HL-60/S4 (cell line): ENCODE measurements at regions not wholly inside any gene's neighbourhood (a gene's known extent, or its start where the extent isn't known, plus 50 kb on each side); places are given as distances from the start of the nearest gene placed in this dataset.

Source experiments
- in situ Hi-C: fragments of 300-500 bp; cut with MboI; formaldehyde crosslinking; loops from 2 replicates; pipeline ENCODE4 v1.14.3; 2022; ENCODE audit warnings: low sequenced_read_pairs

- in situ Hi-C loops = loop anchor here (10.0 kb wide), 1 partner anchor 600 kb away; no protein-coding TSS in a partner anchor
These were observed 122.7 kb upstream of the NABP1 start for GRCh38 chr2:191555092-191555742.

DNA sequence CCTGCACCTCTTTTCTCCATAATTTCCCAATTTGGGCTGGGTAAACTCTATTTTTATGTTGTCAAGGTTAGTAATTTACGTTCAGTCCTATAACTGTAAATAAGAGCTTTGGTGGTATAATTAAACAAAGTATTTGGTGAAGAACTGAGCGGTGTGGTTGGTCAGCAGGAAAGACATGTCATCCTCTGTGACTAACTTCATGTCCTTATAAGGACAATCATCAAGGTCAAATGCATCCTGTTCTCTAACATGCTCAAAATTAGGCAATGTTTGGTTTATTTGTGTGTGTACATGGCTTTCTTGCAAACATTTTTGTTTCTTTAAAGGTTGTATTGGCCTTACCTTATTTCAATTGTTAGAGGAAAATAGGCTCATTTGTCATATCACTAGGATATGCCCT is 121.5 kb upstream of the NABP1 start:
- in situ Hi-C loops = loop anchor here (10.0 kb wide), 1 partner anchor 598 kb away; no protein-coding TSS in a partner anchor

DNA sequence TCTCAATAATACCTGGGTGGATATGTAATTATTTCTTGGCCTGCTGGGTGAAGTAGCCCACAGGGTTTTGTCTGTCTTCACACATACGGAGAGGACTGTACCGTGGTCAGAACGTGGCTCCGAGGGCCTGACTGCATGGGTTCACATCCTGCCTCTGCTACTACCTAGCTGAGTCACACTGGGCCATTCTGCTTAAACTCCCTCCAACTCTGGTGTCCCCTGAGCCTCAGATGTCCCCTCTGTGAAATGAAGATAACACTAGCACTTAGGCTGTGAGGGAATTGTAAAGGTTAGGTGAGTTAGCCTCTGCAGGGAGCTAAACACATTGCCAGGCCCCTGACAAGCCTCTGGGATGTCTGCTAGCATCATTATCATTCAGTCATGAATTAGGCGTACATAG is 120.1 kb upstream of the NABP1 start:
- in situ Hi-C loops = loop anchor here (10.0 kb wide), 1 partner anchor 597 kb away; no protein-coding TSS in a partner anchor

- in situ Hi-C loops = loop anchor here (10.0 kb wide), 1 partner anchor 595 kb away; no protein-coding TSS in a partner anchor
These were observed 118.4 kb upstream of the NABP1 start for GRCh38 chr2:191559569-191559968.

- in situ Hi-C loops = no loop called here
These were observed 117.4 kb upstream of the NABP1 start for GRCh38 chr2:191560411-191560980.

- in situ Hi-C loops = loop anchor here (5.0 kb wide), 1 partner anchor 127 kb away; no protein-coding TSS in a partner anchor
These were observed 112.8 kb upstream of the NABP1 start for GRCh38 chr2:191565120-191565519.

DNA sequence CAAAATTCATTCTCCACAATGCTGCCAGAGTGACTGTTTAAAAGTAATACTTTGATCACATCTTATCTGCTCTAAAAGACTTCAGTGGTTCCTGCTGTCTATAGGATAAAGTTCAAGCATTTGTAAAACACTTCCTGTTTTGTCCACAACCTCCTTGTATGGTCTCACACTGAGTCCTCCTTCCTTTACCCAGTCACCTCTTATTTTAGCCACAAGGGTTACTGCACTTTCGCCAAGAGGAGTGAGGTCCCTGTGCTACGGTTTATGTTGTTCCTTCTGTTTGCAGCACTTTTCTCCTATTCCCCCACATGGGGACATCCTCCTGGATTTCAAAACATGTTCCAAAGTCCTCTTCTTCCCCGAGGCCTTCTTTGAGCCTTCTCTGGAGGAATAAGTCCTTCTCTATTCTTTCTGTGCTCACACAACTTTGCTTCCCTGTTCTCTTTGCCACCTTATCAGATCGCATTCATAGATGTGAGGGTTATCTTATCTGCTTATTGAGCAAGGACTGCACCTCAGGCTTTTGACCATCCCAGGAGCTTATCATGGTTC is 112.2 kb upstream of the NABP1 start:
- in situ Hi-C loops = loop anchor here (5.0 kb wide), 1 partner anchor 127 kb away; no protein-coding TSS in a partner anchor

DNA sequence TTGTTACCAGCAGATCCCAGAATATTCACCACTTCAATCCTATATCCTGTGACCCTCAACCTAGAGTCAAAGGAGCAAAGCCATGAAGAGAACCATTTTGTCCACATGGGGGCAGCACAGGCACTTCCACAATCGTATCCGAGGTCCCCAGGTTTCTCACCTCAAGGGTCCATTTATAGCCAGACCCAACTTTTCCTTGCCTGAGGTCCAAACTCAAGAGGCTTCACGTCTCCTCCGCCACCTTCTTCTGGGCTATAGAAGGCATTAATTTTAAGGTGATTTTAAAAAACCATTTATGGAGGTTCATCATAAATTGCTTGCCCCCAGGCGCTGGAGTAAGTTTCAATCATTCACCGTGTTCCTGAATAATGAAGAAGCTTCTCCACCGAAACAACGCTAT is 111.6 kb upstream of the NABP1 start:
- in situ Hi-C loops = loop anchor here (5.0 kb wide), 1 partner anchor 126 kb away; no protein-coding TSS in a partner anchor

GRCh38 chr2:191567206-191567605 is 110.7 kb upstream of the NABP1 start:
- in situ Hi-C loops = loop anchor here (5.0 kb wide), 1 partner anchor 125 kb away; no protein-coding TSS in a partner anchor

- in situ Hi-C loops = loop anchor here (5.0 kb wide), 1 partner anchor 123 kb away; no protein-coding TSS in a partner anchor
These were observed 108.9 kb upstream of the NABP1 start for GRCh38 chr2:191569025-191569424.

DNA sequence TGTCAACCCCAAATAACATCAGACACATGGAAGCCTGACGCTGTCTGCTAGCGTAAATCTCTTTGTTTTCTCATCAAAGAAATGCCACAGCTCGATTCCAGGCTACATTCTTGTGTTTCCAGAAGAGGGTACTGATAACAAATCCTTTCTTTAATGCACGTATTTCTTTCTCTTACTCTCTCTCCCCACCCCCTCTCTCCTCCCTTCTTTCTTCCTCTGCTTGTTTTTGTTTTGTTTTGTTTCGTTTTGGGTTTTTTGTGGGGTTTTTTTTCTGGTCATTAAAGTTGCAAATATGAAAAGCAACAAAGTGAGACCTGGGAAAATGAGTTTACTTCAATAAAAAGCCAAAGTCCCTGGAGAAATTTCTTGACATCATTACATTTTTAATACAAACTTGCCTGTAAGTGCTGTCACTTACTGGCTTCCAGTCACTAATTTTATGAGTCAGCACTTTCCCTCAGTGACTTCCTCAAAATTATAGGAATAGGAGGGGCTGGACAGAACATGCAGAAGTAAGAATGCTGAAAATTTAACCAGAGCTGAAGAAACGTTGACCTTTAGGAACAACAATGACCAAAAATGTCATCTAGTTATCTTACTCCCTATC is 106.7 kb upstream of the NABP1 start:
- in situ Hi-C loops = no loop called here

DNA sequence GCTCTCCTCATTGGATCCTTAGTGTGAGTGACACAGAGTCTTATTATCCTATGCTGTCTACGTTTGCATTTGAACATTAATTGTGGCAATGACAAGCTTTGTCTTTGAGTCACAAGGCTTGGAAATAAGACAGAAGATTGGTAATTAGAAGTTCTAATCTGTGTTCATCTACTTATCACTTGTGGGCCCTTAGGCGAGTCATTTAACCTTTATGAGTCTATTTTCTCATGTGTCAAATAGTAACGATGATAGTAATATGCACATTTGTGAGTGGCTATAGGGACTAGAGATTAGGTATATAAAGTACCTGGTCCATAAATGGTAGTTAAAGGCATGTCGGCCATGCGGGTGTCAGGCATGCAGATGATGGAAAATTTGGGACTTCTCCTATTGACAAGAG is 105.6 kb upstream of the NABP1 start:
- in situ Hi-C loops = no loop called here

- in situ Hi-C loops = no loop called here
These were observed 104.7 kb upstream of the NABP1 start for GRCh38 chr2:191573216-191573615.

- in situ Hi-C loops = no loop called here
These were observed 103.7 kb upstream of the NABP1 start for GRCh38 chr2:191574232-191574631.

DNA sequence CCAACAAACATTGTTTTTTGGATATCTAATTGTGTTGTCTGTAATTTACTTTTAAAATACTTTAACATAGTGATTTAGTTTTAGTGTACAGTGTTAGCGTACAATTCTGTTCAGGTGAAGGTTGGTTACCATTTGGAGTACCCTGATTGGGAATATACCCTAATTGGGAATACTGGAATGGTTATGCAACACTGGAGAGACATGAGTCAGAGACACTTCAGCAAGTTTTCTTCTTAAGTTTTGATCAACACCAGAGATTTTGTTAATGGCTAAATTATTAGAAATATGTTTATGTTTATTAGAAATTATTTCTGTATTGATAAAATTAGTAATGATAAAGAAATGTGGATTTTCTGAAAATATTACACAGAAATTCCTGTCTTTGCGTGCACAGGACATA is 100.3 kb upstream of the NABP1 start:
- in situ Hi-C loops = no loop called here

GRCh38 chr2:191578031-191578430 is 99.9 kb upstream of the NABP1 start:
- in situ Hi-C loops = no loop called here

- in situ Hi-C loops = no loop called here
These were observed 97.4 kb upstream of the NABP1 start for GRCh38 chr2:191580581-191580980.

DNA sequence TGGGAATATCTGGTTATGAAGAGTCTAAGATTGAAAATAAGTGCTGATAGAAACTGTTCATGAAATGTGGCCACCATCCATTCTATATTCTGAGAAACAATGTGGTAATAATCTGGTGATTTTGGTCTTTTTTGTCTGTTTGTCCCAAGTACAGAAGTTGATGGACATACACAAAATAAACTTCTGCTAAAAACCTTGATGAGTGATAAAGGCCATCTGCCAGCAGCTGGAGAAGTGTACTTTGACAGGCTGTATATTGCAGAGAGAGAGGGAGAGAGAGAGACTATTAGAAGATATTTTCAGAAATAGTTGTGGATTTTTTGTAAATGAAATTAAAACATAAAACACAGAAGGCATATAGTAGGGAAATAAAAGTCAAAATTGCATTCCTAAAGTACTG is 96.9 kb upstream of the NABP1 start:
- in situ Hi-C loops = no loop called here

- in situ Hi-C loops = no loop called here
These were observed 95.6 kb upstream of the NABP1 start for GRCh38 chr2:191582355-191582754.

GRCh38 chr2:191591025-191591424 is 86.9 kb upstream of the NABP1 start:
- in situ Hi-C loops = no loop called here

- in situ Hi-C loops = no loop called here
These were observed 84.1 kb upstream of the NABP1 start for GRCh38 chr2:191593622-191594385.
